H9 (cell line): ENCODE measurements at regions not wholly inside any gene's neighbourhood (a gene's known extent, or its start where the extent isn't known, plus 50 kb on each side); places are given as distances from the start of the nearest gene placed in this dataset.

Source experiments
- DNase-seq: peaks from one replicate; pipeline ENCODE4 v3.0.0-alpha.2; 2017
- H2AFZ ChIP-seq: one replicate; pipeline ENCODE4 v1.6.1; 2013; ENCODE audit warnings: mild to moderate bottlenecking, low read length, control low read depth, moderate library complexity
- H2AK5ac ChIP-seq: 2 replicates; pipeline ENCODE4 v1.6.1; 2013; ENCODE audit warnings: low read length, control low read depth, mixed read lengths; ENCODE audit not compliant: insufficient read length
- H2BK120ac ChIP-seq: one replicate; pipeline ENCODE4 v1.6.1; 2013; ENCODE audit warnings: low read depth, mild to moderate bottlenecking, low read length, control low read depth, inconsistent platforms; ENCODE audit not compliant: poor library complexity, severe bottlenecking
- H2BK12ac ChIP-seq: 2 replicates; pipeline ENCODE4 v1.6.1; 2013; ENCODE audit warnings: low read length, control low read depth, mixed read lengths, low read depth; ENCODE audit not compliant: insufficient read length
- H2BK15ac ChIP-seq: 2 replicates; pipeline ENCODE4 v1.6.1; 2013; ENCODE audit warnings: low read depth, low read length, control low read depth
- H2BK20ac ChIP-seq: one replicate; pipeline ENCODE4 v1.6.1; 2013; ENCODE audit warnings: low read depth, mild to moderate bottlenecking, low read length, control low read depth, inconsistent platforms; ENCODE audit not compliant: poor library complexity, severe bottlenecking
- H2BK5ac ChIP-seq: 2 replicates; pipeline ENCODE4 v1.6.1; 2013; ENCODE audit warnings: low read length, control low read depth, mixed read lengths; ENCODE audit not compliant: insufficient read length
- H3K14ac ChIP-seq: 2 replicates; pipeline ENCODE4 v1.6.1; 2013; ENCODE audit warnings: low read length, control low read depth; ENCODE audit not compliant: insufficient read depth
- H3K18ac ChIP-seq: 2 replicates; pipeline ENCODE4 v1.6.1; 2013; ENCODE audit warnings: low read depth, mild to moderate bottlenecking, mixed read lengths, low read length, control low read depth; ENCODE audit not compliant: insufficient read length
- H3K23ac ChIP-seq: 2 replicates; pipeline ENCODE4 v1.6.1; 2013; ENCODE audit warnings: low read length, control low read depth, mixed read lengths, low read depth; ENCODE audit not compliant: insufficient read length
- H3K23me2 ChIP-seq: 2 replicates; pipeline ENCODE4 v1.6.1; 2013; ENCODE audit warnings: low read depth, mild to moderate bottlenecking, mixed read lengths, low read length, control low read depth; ENCODE audit not compliant: insufficient read length, poor library complexity, severe bottlenecking
- H3K27ac ChIP-seq: 2 replicates; pipeline ENCODE4 v1.5.1; 2013; ENCODE audit warnings: low read length, control low read depth, mixed read lengths, low read depth; ENCODE audit not compliant: insufficient read length
- H3K27me3 ChIP-seq: 2 replicates; pipeline ENCODE4 v1.6.1; 2013; ENCODE audit warnings: low read length, control low read depth, inconsistent platforms; ENCODE audit not compliant: insufficient read depth
- H3K4ac ChIP-seq: 2 replicates; pipeline ENCODE4 v1.6.1; 2013; ENCODE audit warnings: low read depth, mild to moderate bottlenecking, control low read depth, inconsistent platforms, low read length, moderate library complexity
- H3K4me1 ChIP-seq: 2 replicates; pipeline ENCODE4 v1.6.1; 2013; ENCODE audit warnings: low read length, control low read depth, inconsistent platforms; ENCODE audit not compliant: insufficient read depth
- H3K4me2 ChIP-seq: 2 replicates; pipeline ENCODE4 v1.6.1; 2013; ENCODE audit warnings: low read length, control low read depth, mixed read lengths; ENCODE audit not compliant: insufficient read length, insufficient read depth
- H3K56ac ChIP-seq: 2 replicates; pipeline ENCODE4 v1.6.1; 2013; ENCODE audit warnings: low read depth, mild to moderate bottlenecking, mixed read lengths, low read length, control low read depth; ENCODE audit not compliant: insufficient read length
- H3K79me1 ChIP-seq: 2 replicates; pipeline ENCODE4 v1.6.1; 2013; ENCODE audit warnings: low read depth, mild to moderate bottlenecking, moderate library complexity, low read length, control low read depth, inconsistent platforms; ENCODE audit not compliant: insufficient read depth, poor library complexity, severe bottlenecking
- H3K79me2 ChIP-seq: 2 replicates; pipeline ENCODE4 v1.6.1; 2013; ENCODE audit warnings: low read length, control low read depth, inconsistent platforms; ENCODE audit not compliant: insufficient read depth
- H3K9ac ChIP-seq: 2 replicates; pipeline ENCODE4 v1.6.1; 2013; ENCODE audit warnings: low read length, control low read depth, mixed read lengths; ENCODE audit not compliant: insufficient read length; ENCODE audit errors: extremely low read depth
- H3K9me3 ChIP-seq: one replicate; pipeline ENCODE4 v1.6.1; 2013; ENCODE audit warnings: low read depth, low read length, inconsistent platforms; ENCODE audit not compliant: control insufficient read depth
- H3T11ph ChIP-seq: one replicate; pipeline ENCODE4 v1.6.1; 2013; ENCODE audit warnings: mild to moderate bottlenecking, low read length, control low read depth, inconsistent platforms
- H4K20me1 ChIP-seq: one replicate; pipeline ENCODE4 v1.6.1; 2013; ENCODE audit not compliant: control insufficient read depth, insufficient read length, insufficient read depth
- H4K5ac ChIP-seq: 2 replicates; pipeline ENCODE4 v1.6.1; 2013; ENCODE audit warnings: low read depth, mild to moderate bottlenecking, mixed read lengths, low read length, control low read depth; ENCODE audit not compliant: insufficient read length
- H4K8ac ChIP-seq: replicated peaks from 2 replicates; pipeline ENCODE4 v1.6.1; 2013; ENCODE audit warnings: low read length, control low read depth, mixed read lengths, low read depth; ENCODE audit not compliant: insufficient read length
- H4K91ac ChIP-seq: 2 replicates; pipeline ENCODE4 v1.6.1; 2013; ENCODE audit warnings: low read depth, mild to moderate bottlenecking, moderate library complexity, mixed read lengths, low read length, control low read depth; ENCODE audit not compliant: insufficient read length
- H3K27ac Mint-ChIP-seq, 3 experiments: 2 replicates in 2 of 3; 3 replicates in 1 of 3; pipeline ENCODE4 v1.8.0; 2020 to 2021; ENCODE audit warnings: mixed read lengths in 3 of 3, mild to moderate bottlenecking in 1 of 3, moderate library complexity in 1 of 3
- H3K27me3 Mint-ChIP-seq: 2 replicates; pipeline ENCODE4 v1.8.0; 2021; ENCODE audit warnings: low read depth, mild to moderate bottlenecking, moderate library complexity, mixed read lengths
- H3K36me3 Mint-ChIP-seq, 3 experiments: 2 replicates in 2 of 3; 3 replicates in 1 of 3; pipeline ENCODE4 v1.8.0; 2020 to 2021; ENCODE audit warnings: low read depth in 3 of 3, mixed read lengths in 3 of 3; ENCODE audit not compliant: insufficient read depth in 1 of 3
- H3K4me1 Mint-ChIP-seq, 2 experiments: 2 replicates each; pipeline ENCODE4 v1.8.0; 2020; ENCODE audit warnings: mixed read lengths in 2 of 2
- H3K4me3 Mint-ChIP-seq, 2 experiments: 2 replicates in 1 of 2; 3 replicates in 1 of 2; pipeline ENCODE4 v1.8.0; 2020 to 2021; ENCODE audit warnings: mild to moderate bottlenecking in 2 of 2, mixed read lengths in 2 of 2, moderate library complexity in 1 of 2
- H3K9me3 Mint-ChIP-seq, 2 experiments: 2 replicates in 1 of 2; 3 replicates in 1 of 2; pipeline ENCODE4 v1.8.0; 2020; ENCODE audit warnings: mild to moderate bottlenecking in 2 of 2, mixed read lengths in 2 of 2, moderate library complexity in 1 of 2
- TF ChIP-seq, protein P1 (sequence below): fragments of 200-600 bp; sonication (generic); conservative IDR thresholded peaks from 3 replicates; pipeline ENCODE4 v1.8.0; 2021; ENCODE audit warnings: antibody characterized with exemption, mild to moderate bottlenecking

DNA sequence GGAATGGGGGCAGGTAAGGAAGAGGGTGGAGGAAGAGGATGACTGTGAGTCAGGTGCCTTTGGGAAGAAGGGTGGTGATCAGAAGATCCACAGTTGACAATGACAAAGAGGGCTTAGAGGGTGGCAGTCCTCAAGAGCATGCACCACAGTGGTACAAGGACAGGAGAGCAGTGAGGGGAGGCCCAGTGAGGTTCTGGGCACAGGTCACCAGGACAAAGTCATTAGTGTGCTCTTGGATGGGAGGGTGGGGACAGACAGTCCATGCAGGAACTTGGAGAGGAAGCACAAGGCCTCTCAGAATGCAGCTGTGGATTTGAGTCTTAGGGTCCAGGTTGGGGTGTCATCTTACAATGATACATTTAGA lies 75.1 kb downstream of the RHOU start:
- H2BK120ac ChIP-seq = no peak overlapping the region
- no peak overlapping the region for H4K8ac ChIP-seq
- Mint-ChIP-seq H3K4me3 (peak overlapping the region in 1 of 2 experiments; percentile 22; a peak in 3 of 5 replicates), H3K4me1 (peaks cover 47 to 48% of the 10 kb centered on the region in 2 experiments), H3K9me3 (peaks cover 0 to 4% of the 10 kb centered on the region in 2 experiments; a peak in 3 of 5 replicates), H3K36me3 (peaks cover 0 to 1% (median 0%) of the 10 kb centered on the region in 3 experiments; a peak in 1 of 7 replicates), H3K27ac (peak overlapping the region in 1 of 3 experiments; percentile 42; a peak in 2 of 7 replicates), H3K27me3 (peaks cover 8% of the 10 kb centered on the region)
- no peaks in the 10 kb centered on the region for H3K9me3 ChIP-seq
- no peaks in the 10 kb centered on the region for H3K27me3 ChIP-seq
- H3K9ac ChIP-seq = no peak overlapping the region
- H3K79me2 ChIP-seq = no peaks in the 10 kb centered on the region
- TF ChIP-seq, protein P1, sequence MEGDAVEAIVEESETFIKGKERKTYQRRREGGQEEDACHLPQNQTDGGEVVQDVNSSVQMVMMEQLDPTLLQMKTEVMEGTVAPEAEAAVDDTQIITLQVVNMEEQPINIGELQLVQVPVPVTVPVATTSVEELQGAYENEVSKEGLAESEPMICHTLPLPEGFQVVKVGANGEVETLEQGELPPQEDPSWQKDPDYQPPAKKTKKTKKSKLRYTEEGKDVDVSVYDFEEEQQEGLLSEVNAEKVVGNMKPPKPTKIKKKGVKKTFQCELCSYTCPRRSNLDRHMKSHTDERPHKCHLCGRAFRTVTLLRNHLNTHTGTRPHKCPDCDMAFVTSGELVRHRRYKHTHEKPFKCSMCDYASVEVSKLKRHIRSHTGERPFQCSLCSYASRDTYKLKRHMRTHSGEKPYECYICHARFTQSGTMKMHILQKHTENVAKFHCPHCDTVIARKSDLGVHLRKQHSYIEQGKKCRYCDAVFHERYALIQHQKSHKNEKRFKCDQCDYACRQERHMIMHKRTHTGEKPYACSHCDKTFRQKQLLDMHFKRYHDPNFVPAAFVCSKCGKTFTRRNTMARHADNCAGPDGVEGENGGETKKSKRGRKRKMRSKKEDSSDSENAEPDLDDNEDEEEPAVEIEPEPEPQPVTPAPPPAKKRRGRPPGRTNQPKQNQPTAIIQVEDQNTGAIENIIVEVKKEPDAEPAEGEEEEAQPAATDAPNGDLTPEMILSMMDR = no peak
- H3K14ac ChIP-seq = no peak overlapping the region
- H3K4me1 ChIP-seq = peaks cover 11% of the 10 kb centered on the region; the same call in 1 of the 2 replicates
- H2BK5ac ChIP-seq = no peak overlapping the region
- no peak for DNase-seq
- no peak overlapping the region for H3K18ac ChIP-seq
- no peak overlapping the region for H3K4me2 ChIP-seq
- no peak overlapping the region for H2BK20ac ChIP-seq
- no peak overlapping the region for H2BK12ac ChIP-seq
- no peak overlapping the region for H2AK5ac ChIP-seq
- no peak overlapping the region for H3K4ac ChIP-seq
- no peaks in the 10 kb centered on the region for H3K23me2 ChIP-seq
- H2AFZ ChIP-seq = no peak overlapping the region
- no peak overlapping the region for H2BK15ac ChIP-seq
- no peak overlapping the region for H4K5ac ChIP-seq
- no peak overlapping the region for H3K56ac ChIP-seq
- H3K23ac ChIP-seq = no peak overlapping the region
- H3K79me1 ChIP-seq = no peaks in the 10 kb centered on the region
- no peak overlapping the region for H4K91ac ChIP-seq
- no peak overlapping the region for H3T11ph ChIP-seq
- H4K20me1 ChIP-seq = no peaks in the 10 kb centered on the region
- H3K27ac ChIP-seq = no peak overlapping the region
